HuH-7.5 (cell line): ENCODE measurements at regions not wholly inside any gene's neighbourhood (a gene's known extent, or its start where the extent isn't known, plus 50 kb on each side); places are given as distances from the start of the nearest gene placed in this dataset.

Experiments
- DNase-seq: peaks from one replicate; pipeline ENCODE4 v3.0.0; 2011; ENCODE audit warnings: low spot score

DNA sequence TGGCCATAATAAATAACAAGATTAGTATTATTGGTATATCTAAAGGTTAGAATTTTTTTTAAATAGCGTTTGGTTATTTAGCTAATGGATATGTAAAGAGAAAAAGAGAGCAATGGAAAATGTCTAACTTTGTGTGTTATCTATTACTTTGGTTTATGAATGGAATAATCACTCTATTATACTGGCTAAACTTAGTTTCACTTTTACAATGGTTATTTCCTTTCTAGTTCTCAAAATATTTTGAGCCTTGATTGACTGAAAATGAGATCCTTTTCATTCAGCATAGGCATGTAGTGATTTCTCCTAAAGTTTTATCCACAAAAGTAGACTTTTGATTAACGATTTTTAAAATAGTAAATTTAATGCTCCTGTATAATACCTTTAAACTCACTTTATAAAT is 51.6 kb upstream of the MLIP start:
- no peak for DNase-seq

- no peak for DNase-seq
Observed at GRCh38 chr6:54060286-54060685, 51.0 kb upstream of the MLIP start.
